ENCODE measurements at regions not wholly inside any gene's neighbourhood (a gene's known extent, or its start where the extent isn't known, plus 50 kb on each side); places are given as distances from the start of the nearest gene placed in this dataset.
A peak's percentile ranks its signal among the peaks of the same experiment; 100 is the strongest.
"Not testable (repeated sequence)": the region's sequence is repeated elsewhere in the genome, so short reads cannot be mapped to it uniquely, and the experiment has no call there.

DNA sequence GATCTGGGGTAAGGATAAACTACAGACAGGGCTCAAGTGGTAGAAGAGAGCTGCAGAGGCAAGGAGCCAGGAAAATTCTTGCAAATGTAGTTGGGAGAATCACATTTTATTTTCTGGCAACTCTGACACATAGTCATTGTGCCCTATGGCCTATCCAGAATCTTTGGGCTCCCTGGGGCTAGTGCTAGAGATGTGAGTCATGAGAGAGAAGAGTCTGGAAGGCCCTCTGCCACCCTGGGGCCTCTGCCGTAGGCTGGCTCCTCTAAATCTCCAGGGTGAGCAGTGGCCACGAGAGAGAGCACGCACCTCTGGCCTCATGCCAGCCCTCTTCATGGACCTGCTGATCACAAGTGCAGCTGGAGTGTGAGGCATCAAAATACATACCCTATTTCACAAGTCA is 74.3 kb upstream of the SSBP2 start:
- Mint-ChIP-seq H3K9me3 (ENCODE audit: unreplicated experiment) (no peaks in the 10 kb centered on the region), H3K4me1 (ENCODE audit: unreplicated experiment) (peaks cover 31% of the 10 kb centered on the region), H3K27me3 (ENCODE audit: unreplicated experiment) (no peaks in the 10 kb centered on the region), H3K4me3 (ENCODE audit: unreplicated experiment) (no peak overlapping the region), H3K27ac (ENCODE audit: unreplicated experiment) (peak overlapping the region; percentile 81), H3K36me3 (ENCODE audit: unreplicated experiment) (no peaks in the 10 kb centered on the region)
- DNase-seq (ENCODE audit: extremely low spot score, unreplicated experiment): no peak
- TF ChIP-seq, protein P1, sequence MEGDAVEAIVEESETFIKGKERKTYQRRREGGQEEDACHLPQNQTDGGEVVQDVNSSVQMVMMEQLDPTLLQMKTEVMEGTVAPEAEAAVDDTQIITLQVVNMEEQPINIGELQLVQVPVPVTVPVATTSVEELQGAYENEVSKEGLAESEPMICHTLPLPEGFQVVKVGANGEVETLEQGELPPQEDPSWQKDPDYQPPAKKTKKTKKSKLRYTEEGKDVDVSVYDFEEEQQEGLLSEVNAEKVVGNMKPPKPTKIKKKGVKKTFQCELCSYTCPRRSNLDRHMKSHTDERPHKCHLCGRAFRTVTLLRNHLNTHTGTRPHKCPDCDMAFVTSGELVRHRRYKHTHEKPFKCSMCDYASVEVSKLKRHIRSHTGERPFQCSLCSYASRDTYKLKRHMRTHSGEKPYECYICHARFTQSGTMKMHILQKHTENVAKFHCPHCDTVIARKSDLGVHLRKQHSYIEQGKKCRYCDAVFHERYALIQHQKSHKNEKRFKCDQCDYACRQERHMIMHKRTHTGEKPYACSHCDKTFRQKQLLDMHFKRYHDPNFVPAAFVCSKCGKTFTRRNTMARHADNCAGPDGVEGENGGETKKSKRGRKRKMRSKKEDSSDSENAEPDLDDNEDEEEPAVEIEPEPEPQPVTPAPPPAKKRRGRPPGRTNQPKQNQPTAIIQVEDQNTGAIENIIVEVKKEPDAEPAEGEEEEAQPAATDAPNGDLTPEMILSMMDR (IDR thresholded peaks at IDR 0.05): no peak

DNA sequence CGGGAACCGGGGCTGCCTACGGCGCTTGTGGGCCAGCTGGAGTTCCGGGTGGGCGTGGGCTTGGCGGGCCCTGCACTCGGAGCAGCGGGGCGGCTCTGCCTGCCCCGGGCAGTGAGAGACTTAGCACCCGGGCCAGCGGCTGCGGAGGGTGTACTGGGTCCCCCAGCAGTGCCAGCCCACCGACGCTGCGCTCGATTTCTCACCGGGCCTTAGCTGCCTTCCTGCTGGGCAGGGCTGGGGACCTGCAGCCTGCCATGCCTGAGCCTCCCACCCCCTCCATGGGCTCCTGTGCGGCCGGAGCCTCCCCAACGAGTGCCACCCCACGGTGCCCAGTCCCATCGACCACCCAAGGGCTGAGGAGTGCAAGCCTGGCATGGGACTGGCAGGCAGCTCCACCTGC is 72.8 kb upstream of the SSBP2 start:
- not testable (repeated sequence) for DNase-seq (ENCODE audit: extremely low spot score, unreplicated experiment); H3K4me3 Mint-ChIP-seq (ENCODE audit: unreplicated experiment); H3K9me3 Mint-ChIP-seq (ENCODE audit: unreplicated experiment); H3K27me3 Mint-ChIP-seq (ENCODE audit: unreplicated experiment); H3K36me3 Mint-ChIP-seq (ENCODE audit: unreplicated experiment); H3K27ac Mint-ChIP-seq (ENCODE audit: unreplicated experiment)
- H3K4me1 Mint-ChIP-seq (ENCODE audit: unreplicated experiment): peaks cover 45% of the 10 kb centered on the region

DNA sequence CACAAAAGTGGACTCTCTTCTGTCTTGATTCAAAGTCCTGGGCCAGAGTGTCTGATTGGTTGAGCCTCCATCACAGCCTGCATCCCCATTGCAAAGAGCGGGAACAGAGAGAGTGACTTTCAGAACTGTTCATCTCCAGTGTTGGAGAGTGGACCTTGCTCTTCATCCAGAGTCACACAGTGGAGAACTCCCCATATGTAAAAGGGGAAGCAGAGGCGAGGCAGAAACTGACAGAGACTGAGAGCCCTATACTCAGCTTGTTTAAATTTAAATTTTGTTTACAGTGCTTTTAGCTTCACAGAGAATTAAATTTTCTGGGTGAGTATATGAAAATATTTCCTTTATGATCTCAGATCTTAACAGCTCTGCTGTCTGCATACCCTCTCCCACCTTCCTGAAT is 70.0 kb upstream of the SSBP2 start:
- no peaks in the 10 kb centered on the region for H3K27me3 Mint-ChIP-seq (ENCODE audit: unreplicated experiment)
- H3K4me3 Mint-ChIP-seq (ENCODE audit: unreplicated experiment): no peak overlapping the region
- TF ChIP-seq, protein P1 (IDR thresholded peaks at IDR 0.05): no peak
- peaks cover 43% of the 10 kb centered on the region for H3K4me1 Mint-ChIP-seq (ENCODE audit: unreplicated experiment)
- H3K36me3 Mint-ChIP-seq (ENCODE audit: unreplicated experiment): no peaks in the 10 kb centered on the region
- no peak overlapping the region for H3K27ac Mint-ChIP-seq (ENCODE audit: unreplicated experiment)
- no peak for DNase-seq (ENCODE audit: extremely low spot score, unreplicated experiment)
- H3K9me3 Mint-ChIP-seq (ENCODE audit: unreplicated experiment): no peaks in the 10 kb centered on the region

DNA sequence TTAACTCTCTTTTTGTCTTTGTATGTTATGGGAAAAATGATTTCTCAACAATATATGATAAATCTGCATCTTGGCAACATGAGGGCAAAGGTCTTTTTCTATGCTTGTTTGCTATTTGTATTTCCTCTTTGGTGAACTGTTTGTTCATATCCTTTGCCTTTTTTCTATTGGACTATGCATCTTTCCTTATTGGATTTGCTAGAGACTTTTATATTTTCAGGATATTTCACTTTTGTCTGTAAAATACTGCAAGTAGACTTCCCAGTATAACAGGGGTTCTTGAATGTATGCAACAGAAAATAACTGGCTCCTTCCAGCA is 69.4 kb upstream of the SSBP2 start:
- no peaks in the 10 kb centered on the region for H3K9me3 Mint-ChIP-seq (ENCODE audit: unreplicated experiment)
- no peak overlapping the region for H3K4me3 Mint-ChIP-seq (ENCODE audit: unreplicated experiment)
- peaks cover 37% of the 10 kb centered on the region for H3K4me1 Mint-ChIP-seq (ENCODE audit: unreplicated experiment)
- DNase-seq (ENCODE audit: extremely low spot score, unreplicated experiment): no peak
- TF ChIP-seq, protein P1 (IDR thresholded peaks at IDR 0.05): no peak
- peak overlapping the region; percentile 89 for H3K27ac Mint-ChIP-seq (ENCODE audit: unreplicated experiment)
- H3K36me3 Mint-ChIP-seq (ENCODE audit: unreplicated experiment): no peaks in the 10 kb centered on the region
- no peaks in the 10 kb centered on the region for H3K27me3 Mint-ChIP-seq (ENCODE audit: unreplicated experiment)

DNA sequence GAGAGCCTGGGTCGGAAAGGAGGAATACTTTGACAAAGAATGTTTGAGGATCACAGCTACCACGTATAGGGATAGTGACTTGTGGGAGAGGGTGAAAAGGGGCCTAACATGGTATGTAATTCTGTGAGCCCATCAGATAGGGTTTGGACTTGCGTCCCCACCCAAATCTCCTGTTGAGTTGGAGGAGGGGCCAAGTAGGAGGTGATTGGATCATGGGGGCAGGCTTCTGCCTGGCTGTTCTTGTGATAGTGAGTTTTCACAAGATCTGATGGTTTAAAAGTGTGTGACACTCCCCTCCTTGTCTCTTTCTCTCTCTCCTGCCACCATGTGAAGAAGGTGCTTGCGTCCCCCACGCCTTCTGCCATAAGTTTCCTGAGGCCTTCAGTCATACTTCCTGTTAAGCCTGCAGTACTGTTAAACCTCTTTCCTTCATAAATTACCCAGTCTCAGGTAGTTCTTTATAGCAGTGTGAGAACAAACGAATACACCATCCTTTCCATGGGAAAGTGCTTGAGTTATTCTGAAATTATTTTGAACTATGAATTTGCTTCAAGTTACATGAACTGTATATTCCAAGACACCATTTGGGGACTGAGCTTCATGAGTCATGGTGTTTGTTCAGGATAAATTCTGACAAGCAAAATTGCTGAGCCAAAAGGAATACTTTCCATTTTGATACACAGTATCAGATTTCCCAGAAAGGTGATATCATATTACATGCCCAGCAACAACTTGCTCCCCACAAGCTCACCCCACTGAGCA is 68.8 kb upstream of the SSBP2 start:
- H3K9me3 Mint-ChIP-seq (ENCODE audit: unreplicated experiment): no peaks in the 10 kb centered on the region
- TF ChIP-seq, protein P1 (IDR thresholded peaks at IDR 0.05): no peak
- no peaks in the 10 kb centered on the region for H3K36me3 Mint-ChIP-seq (ENCODE audit: unreplicated experiment)
- H3K4me3 Mint-ChIP-seq (ENCODE audit: unreplicated experiment): no peak overlapping the region
- H3K4me1 Mint-ChIP-seq (ENCODE audit: unreplicated experiment): peaks cover 32% of the 10 kb centered on the region
- no peaks in the 10 kb centered on the region for H3K27me3 Mint-ChIP-seq (ENCODE audit: unreplicated experiment)
- no peak for DNase-seq (ENCODE audit: extremely low spot score, unreplicated experiment)
- peak overlapping the region; percentile 89 for H3K27ac Mint-ChIP-seq (ENCODE audit: unreplicated experiment)

DNA sequence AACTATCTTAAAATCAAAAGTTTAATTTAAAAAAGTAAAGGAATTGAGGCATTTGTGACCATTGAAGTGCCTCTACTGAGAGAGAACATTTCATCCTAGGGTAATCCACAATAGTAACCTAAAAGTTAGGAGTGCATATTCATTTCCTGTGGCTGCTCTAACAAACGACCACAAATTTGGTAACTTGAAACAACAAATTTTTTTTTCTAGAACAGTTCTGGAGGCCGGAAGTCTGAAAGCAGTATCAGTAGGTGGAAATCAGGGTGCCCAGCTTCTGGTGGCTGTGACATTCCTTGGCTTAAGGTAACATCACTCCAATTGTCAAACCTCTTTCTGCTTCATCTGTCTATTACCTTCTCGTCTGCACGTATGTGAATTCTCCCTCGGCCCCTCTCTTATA is 67.1 kb upstream of the SSBP2 start:
- DNase-seq (ENCODE audit: extremely low spot score, unreplicated experiment): no peak
- H3K36me3 Mint-ChIP-seq (ENCODE audit: unreplicated experiment): no peaks in the 10 kb centered on the region
- H3K9me3 Mint-ChIP-seq (ENCODE audit: unreplicated experiment): no peaks in the 10 kb centered on the region
- H3K27ac Mint-ChIP-seq (ENCODE audit: unreplicated experiment): no peak overlapping the region
- peaks cover 27% of the 10 kb centered on the region for H3K4me1 Mint-ChIP-seq (ENCODE audit: unreplicated experiment)
- no peaks in the 10 kb centered on the region for H3K27me3 Mint-ChIP-seq (ENCODE audit: unreplicated experiment)
- no peak overlapping the region for H3K4me3 Mint-ChIP-seq (ENCODE audit: unreplicated experiment)
- TF ChIP-seq, protein P1 (IDR thresholded peaks at IDR 0.05): no peak

Measured in osteocyte (in vitro differentiated cells).